Neuron (in vitro differentiated cells): ENCODE measurements at regions not wholly inside any gene's neighbourhood (a gene's known extent, or its start where the extent isn't known, plus 50 kb on each side); places are given as distances from the start of the nearest gene placed in this dataset.

Experiments used
- H2AFZ ChIP-seq: one replicate; pipeline ENCODE4 v1.6.1; 2013; ENCODE audit warnings: low read depth, mild to moderate bottlenecking, inconsistent platforms, low read length, moderate library complexity
- H3K27me3 ChIP-seq: one replicate; pipeline ENCODE4 v1.6.1; 2013; ENCODE audit warnings: low read length; ENCODE audit not compliant: insufficient read depth
- H3K36me3 ChIP-seq: one replicate; pipeline ENCODE4 v1.6.1; 2013; ENCODE audit warnings: low read length; ENCODE audit not compliant: insufficient read depth
- H3K4me1 ChIP-seq: one replicate; pipeline ENCODE4 v1.6.1; 2013; ENCODE audit warnings: low read length; ENCODE audit not compliant: insufficient read depth
- H3K4me3 ChIP-seq: 2 replicates; pipeline ENCODE4 v1.5.1; 2013; ENCODE audit warnings: mild to moderate bottlenecking, low read length, moderate library complexity
- H3K9me3 ChIP-seq: one replicate; pipeline ENCODE4 v1.6.1; 2013; ENCODE audit warnings: low read length

DNA sequence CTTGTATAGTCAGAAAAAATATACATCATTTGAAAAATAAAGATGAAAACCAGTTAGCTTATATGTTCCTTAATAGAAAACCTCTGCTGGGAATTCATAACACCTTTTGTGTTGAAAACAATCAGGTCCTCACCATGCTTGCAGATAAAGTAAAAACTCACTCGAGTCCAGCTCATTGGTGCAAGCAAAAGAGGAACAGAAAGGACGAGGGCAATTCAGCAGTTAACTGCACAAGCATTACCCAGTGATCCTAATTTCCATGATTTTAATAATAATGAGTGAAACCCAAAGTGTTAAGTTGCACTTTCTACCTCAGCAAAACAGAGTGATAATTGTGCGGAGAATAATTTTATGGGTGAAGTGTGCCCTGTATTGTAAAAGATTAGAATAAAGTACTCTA, 839.9 kb downstream of the BCL11A start:
- H3K4me1 ChIP-seq = no peaks in the 10 kb centered on the region
- no peaks in the 10 kb centered on the region for H3K9me3 ChIP-seq
- H3K4me3 ChIP-seq = no peak overlapping the region
- no peaks in the 10 kb centered on the region for H3K36me3 ChIP-seq
- no peak overlapping the region for H2AFZ ChIP-seq
- no peaks in the 10 kb centered on the region for H3K27me3 ChIP-seq

DNA sequence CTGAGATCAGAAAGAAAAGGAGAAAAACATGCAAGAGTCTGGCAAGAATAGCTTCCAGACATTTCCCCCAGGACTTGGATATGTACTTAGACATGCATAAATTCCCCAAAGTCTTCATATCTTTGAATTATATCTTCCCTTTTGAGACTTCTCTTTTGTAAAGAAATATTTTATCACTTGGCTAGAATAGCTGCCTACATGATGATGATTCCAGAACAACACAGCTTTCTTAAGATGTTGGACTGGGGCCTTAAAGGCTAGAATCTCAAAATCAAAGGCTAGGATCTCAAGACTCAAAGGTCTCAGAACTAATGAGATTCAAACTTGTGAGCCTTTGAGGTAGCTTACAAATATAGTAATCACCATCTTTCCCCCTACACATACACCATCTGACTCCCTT, 842.3 kb downstream of the BCL11A start:
- Histone ChIP-seq H3K4me1 (no peaks in the 10 kb centered on the region), H3K27me3 (no peaks in the 10 kb centered on the region), H3K4me3 (no peak overlapping the region), H3K36me3 (no peaks in the 10 kb centered on the region), H3K9me3 (no peaks in the 10 kb centered on the region), H2AFZ (no peak overlapping the region)

DNA sequence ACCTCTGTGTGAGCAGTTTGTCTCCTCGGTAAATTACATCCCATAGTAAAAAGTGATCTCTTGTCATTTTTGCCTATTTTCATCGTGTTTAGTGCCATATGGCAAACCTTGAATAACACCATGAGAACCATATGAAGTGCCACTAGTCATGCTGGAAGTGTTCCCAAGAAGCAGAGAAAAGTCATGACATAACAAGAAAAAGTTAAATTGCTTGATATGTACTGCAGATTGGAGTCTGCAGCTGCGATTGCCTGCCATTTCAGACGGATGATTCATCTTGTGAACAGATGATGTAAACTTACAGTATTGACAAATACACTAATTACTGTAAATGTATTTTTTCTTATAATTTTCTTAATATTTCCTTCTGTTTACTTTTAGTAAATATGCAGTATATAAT, 846.7 kb downstream of the BCL11A start:
- no peaks in the 10 kb centered on the region for H3K27me3 ChIP-seq
- no peaks in the 10 kb centered on the region for H3K9me3 ChIP-seq
- H2AFZ ChIP-seq = no peak overlapping the region
- no peak overlapping the region for H3K4me3 ChIP-seq
- H3K36me3 ChIP-seq = no peaks in the 10 kb centered on the region
- no peaks in the 10 kb centered on the region for H3K4me1 ChIP-seq

DNA sequence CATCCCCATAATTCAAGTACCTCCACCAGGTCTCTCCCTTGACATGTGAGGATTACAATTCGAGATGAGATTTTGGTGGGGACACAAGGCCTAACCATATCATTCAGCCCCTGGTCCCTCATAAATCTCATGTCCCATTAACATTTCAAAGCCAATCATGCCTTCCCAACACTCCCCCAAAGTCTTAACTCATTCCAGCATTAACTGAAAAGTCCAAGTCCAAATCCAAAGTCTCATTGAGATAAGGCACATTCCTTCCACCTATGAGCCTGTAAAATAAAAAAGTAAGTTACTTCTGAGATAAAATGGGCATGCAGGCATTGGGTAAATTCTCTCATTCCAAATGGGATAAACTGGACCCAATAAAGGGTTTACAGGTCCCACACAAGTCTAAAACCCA, 849.7 kb downstream of the BCL11A start:
- no peaks in the 10 kb centered on the region for H3K4me1 ChIP-seq
- no peaks in the 10 kb centered on the region for H3K9me3 ChIP-seq
- H2AFZ ChIP-seq = no peak overlapping the region
- no peaks in the 10 kb centered on the region for H3K36me3 ChIP-seq
- no peaks in the 10 kb centered on the region for H3K27me3 ChIP-seq
- no peak overlapping the region for H3K4me3 ChIP-seq

DNA sequence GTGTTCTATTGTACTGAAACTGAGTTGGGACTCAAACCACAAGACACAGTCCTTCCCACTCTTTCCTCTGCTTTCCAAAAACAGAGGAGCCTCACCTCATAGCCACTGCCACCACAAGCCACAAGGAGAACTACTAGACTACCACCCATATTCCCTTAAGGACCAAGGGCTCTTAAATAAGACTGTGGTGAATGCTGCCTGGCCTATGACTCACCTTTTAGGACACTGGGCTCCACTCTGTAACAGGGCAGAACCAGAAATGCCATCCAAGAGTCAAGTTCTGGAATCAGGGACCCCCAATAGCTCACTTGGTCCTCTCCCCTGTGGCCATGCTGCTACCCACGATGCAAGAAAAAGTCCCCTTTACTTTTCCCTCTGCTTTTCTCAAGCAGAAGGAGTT, 851.4 kb downstream of the BCL11A start:
- Histone ChIP-seq H3K9me3 (no peaks in the 10 kb centered on the region), H2AFZ (no peak overlapping the region), H3K36me3 (no peaks in the 10 kb centered on the region), H3K4me1 (no peaks in the 10 kb centered on the region), H3K27me3 (no peaks in the 10 kb centered on the region), H3K4me3 (no peak overlapping the region)

DNA sequence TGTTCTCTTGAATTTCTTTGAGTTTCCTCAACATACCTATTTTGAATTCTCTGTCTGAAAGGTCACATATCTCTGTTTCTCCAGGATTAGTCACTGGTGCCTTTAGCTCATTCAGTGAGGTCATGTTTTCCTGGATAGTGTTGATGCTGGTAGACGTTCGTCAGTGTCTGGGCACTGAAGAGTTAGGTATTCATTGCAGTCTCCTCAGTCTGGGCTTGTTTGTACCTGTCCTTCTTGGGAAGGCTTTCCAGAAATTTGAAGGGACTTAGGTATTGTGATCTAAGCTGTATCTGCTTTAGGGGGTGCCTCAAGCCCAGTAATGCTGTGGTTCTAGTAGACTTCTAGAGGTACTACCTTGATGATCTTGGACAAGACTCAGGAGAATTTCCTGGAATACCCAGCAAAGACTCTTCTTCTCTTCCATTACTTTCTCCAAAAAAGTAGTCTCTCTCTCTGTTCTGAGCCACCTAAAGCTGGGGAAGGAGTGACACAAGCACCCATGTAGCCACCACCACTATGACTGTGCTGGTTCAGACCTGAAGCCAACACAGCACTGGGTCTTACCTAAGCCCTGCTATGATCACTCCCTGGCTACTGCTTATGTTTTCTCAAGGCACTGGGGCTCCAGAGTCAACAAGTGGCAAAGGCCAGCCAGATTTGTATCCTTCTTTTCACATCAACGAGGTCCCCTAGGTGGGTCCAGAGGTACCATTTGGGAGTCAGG, 852.0 kb downstream of the BCL11A start:
- Histone ChIP-seq H3K36me3 (no peaks in the 10 kb centered on the region), H2AFZ (no peak overlapping the region), H3K27me3 (no peaks in the 10 kb centered on the region), H3K4me1 (no peaks in the 10 kb centered on the region), H3K4me3 (no peak overlapping the region), H3K9me3 (no peaks in the 10 kb centered on the region)

DNA sequence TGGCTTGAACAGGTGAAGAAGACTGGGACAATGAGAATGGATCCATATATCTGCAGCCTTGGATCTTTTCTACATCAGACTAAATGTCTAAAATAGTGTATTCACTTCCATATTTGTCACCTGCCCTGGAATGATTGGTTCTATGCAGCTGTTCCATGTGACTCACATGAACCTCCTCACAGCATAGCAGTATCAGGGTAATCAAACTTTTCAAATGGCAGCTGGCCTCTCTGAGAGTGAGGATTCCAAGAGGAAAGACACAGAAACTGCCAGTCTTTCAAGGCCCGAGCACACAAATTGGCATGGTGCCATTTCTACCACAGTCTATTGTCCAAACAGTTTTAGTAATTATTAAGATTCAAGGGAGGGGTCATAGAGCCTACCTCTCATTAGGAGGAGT, 859.3 kb downstream of the BCL11A start:
- Histone ChIP-seq H3K4me3 (no peak overlapping the region), H3K27me3 (no peaks in the 10 kb centered on the region), H2AFZ (no peak overlapping the region), H3K36me3 (no peaks in the 10 kb centered on the region), H3K4me1 (no peaks in the 10 kb centered on the region), H3K9me3 (no peaks in the 10 kb centered on the region)

DNA sequence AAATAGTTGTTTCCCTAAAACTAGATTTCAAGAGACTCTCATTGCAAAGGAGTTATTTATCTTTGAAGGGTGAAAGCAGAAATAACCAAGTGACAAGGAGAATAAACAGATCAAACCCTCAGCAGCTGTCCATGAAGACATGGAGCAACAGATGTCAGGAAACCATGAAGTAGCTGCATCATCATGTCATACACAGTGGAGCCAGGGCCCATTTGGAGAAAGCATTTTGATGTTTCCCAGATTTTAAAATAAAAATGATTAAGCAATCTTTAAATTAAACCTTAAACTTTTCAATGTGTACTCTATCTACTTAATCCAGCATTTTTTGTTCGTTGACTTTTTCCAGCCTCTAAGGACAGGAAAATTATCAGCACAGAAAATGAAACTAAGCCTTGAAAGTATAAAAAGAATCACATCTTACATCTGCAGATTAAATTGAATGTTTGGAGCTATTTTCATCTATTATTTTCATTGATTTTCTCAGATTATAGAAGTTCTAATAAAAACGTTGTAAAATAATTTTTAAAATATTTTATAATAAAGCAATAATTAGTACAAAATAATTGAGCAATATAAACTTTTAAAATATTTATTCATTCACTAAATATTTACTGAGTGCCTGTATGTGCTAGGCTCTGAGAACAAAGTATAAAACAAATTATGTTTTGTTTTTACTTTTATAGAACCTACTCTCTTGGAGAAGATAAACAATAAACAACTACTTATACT, 860.1 kb downstream of the BCL11A start:
- H3K36me3 ChIP-seq = no peaks in the 10 kb centered on the region
- no peaks in the 10 kb centered on the region for H3K27me3 ChIP-seq
- H3K9me3 ChIP-seq = no peaks in the 10 kb centered on the region
- H3K4me1 ChIP-seq = no peaks in the 10 kb centered on the region
- H2AFZ ChIP-seq = no peak overlapping the region
- no peak overlapping the region for H3K4me3 ChIP-seq

DNA sequence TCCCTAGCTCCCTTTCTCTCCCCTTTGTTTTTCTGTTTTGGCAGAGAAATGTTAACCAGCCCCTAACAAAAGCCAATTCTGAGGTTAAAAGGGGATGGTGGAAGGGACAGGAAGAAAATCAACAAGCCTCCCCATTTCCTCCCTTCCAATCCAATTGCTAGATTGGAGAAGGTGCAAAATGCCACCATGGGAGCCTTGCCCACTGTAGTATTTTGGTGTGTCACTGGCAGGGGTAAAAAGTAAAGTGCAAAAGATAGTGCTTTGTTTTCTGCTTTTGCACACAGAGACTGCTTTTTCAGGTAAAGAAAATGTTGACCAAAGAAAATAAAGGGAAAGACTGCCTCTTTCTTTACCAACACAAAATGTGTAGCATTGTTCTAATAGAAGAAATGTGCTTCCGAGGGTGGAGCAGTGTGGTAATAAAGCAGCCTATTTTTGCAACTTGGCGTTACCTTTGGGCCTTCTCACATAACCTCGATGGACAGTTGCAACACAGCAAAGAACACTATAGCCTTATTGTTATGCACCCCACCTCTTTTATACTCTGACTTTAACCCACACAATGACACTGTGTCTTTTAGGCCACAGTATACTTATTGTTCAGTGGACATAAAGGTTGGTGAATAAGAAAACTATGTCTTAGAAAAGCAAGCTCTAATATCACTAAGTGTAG, 861.8 kb downstream of the BCL11A start:
- no peak overlapping the region for H2AFZ ChIP-seq
- no peak overlapping the region for H3K4me3 ChIP-seq
- no peaks in the 10 kb centered on the region for H3K36me3 ChIP-seq
- H3K4me1 ChIP-seq = no peaks in the 10 kb centered on the region
- H3K9me3 ChIP-seq = no peaks in the 10 kb centered on the region
- H3K27me3 ChIP-seq = no peaks in the 10 kb centered on the region

DNA sequence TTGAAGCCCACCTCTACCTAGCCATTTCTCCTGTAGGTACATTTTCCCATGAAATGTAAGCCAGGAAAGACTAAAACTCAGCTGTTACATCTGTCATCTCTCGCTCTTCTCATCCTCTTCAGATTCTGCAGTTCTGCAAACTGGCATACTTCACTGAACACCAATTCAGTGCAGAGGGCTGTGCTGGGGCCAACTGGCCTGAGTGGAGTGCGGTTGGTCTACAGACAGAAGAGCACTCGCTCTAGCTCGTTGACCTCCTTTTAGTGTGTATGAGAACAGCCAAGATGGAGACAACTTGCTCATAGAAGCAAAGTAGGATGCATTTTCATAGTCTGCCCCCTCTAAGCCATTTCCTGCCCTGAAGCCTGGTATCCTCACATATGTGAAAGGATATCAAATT, 862.6 kb downstream of the BCL11A start:
- Histone ChIP-seq H3K4me1 (no peaks in the 10 kb centered on the region), H3K9me3 (no peaks in the 10 kb centered on the region), H2AFZ (no peak overlapping the region), H3K4me3 (no peak overlapping the region), H3K36me3 (no peaks in the 10 kb centered on the region), H3K27me3 (no peaks in the 10 kb centered on the region)

DNA sequence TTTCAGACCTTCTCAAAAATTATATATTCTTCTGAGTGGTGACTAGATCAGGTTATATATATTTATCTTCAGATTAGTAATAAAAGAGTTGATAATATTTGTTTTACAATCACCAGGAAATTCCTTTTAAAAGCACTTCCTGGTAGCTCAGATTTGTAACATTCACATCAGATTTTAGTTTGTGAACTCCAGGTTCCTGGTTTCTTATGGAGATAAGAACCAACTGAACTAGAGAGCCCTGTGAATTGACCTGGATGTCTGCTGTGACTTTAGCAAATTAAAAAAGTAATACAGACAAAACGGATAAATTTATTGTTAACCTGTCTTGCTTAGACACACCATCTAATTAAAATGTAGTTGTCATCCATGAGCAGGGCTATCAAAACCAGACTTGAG, 868.7 kb downstream of the BCL11A start:
- no peaks in the 10 kb centered on the region for H3K4me1 ChIP-seq
- no peaks in the 10 kb centered on the region for H3K36me3 ChIP-seq
- no peak overlapping the region for H2AFZ ChIP-seq
- no peaks in the 10 kb centered on the region for H3K27me3 ChIP-seq
- no peaks in the 10 kb centered on the region for H3K9me3 ChIP-seq
- H3K4me3 ChIP-seq = no peak overlapping the region

DNA sequence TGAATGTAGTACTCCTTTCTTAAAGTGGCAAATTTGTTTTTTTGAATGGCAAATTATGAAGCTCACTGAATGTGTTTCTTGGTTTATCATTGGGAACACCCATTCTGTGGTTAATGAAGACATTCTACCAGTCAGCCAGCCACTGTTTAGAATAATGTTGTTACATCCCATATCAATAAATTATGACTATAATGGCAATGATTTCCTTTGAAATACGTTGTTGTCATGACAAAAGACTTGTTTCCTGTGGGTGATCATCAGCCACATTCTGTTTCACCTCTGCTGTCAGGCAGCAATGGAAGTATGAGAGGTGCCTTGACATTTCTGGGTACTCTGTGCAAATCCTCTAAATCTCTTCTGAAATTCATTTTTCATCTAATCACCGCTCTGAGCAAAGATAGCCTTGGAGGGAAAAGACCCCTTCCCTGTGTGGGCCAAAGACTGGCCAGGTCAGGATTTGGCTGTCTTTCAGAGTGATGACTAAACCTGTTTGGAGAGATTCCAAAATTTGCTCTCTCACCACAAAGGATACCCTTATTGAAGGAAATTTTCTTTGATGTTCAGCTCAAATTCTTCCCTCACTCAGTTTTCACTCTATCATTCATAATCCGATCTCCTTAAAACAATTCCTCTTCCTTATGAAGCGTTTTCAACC, 869.2 kb downstream of the BCL11A start:
- no peaks in the 10 kb centered on the region for H3K36me3 ChIP-seq
- no peak overlapping the region for H2AFZ ChIP-seq
- no peaks in the 10 kb centered on the region for H3K27me3 ChIP-seq
- H3K9me3 ChIP-seq = no peaks in the 10 kb centered on the region
- no peaks in the 10 kb centered on the region for H3K4me1 ChIP-seq
- H3K4me3 ChIP-seq = no peak overlapping the region

DNA sequence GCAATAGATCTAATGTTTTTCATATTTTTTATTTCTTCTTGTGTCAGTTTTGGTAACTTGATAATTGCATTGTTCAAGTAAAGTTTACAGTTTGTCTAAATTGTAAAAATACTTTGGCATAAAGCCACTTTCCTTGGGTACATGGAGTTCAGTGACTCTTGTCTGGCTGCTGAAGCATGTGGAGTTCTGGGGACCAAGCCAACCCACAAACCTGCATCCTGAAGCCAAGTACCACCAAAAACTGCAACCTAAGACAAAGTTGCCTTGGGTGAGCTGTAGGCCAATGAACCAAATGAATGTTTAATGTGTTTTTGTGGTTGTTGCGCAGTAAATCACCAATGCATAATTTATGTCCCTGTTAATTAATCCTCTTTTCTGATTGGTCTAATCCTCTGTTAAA, 872.6 kb downstream of the BCL11A start:
- H3K4me1 ChIP-seq = no peaks in the 10 kb centered on the region
- no peaks in the 10 kb centered on the region for H3K27me3 ChIP-seq
- no peak overlapping the region for H2AFZ ChIP-seq
- H3K9me3 ChIP-seq = no peaks in the 10 kb centered on the region
- no peaks in the 10 kb centered on the region for H3K36me3 ChIP-seq
- H3K4me3 ChIP-seq = no peak overlapping the region
